Ovary (tissue), 7 donors: ENCODE measurements at regions not wholly inside any gene's neighbourhood (a gene's known extent, or its start where the extent isn't known, plus 50 kb on each side); places are given as distances from the start of the nearest gene placed in this dataset.

Experiments
- DNase-seq, 5 donors: peaks; one replicate each; pipeline ENCODE4 v3.0.0-alpha.2; 2019 to 2020
- H3K27ac ChIP-seq, 2 donors: fragments of 200-600 bp; one replicate each; pipeline versions ENCODE4 v1.5.1 to v1.8.0; 2019 to 2022
- H3K27me3 ChIP-seq: fragments of 200-600 bp; one replicate; pipeline ENCODE4 v1.8.0; 2022
- H3K36me3 ChIP-seq: fragments of 200-600 bp; sonication (generic); one replicate; pipeline ENCODE4 v1.5.1; 2019
- H3K4me1 ChIP-seq: one replicate; pipeline ENCODE4 v1.8.1; 2013; ENCODE audit warnings: mild to moderate bottlenecking, moderate library complexity; ENCODE audit not compliant: insufficient read depth
- H3K4me3 ChIP-seq: fragments of 200-600 bp; sonication (generic); one replicate; pipeline ENCODE4 v1.5.1; 2017
- H3K9me3 ChIP-seq, 2 donors: fragments of 200-600 bp in 1 of 2; sonication (generic) in 1 of 2; one replicate each; pipeline versions ENCODE4 v1.5.1 to v1.8.1; 2013 to 2019; ENCODE audit warnings: mild to moderate bottlenecking in 1 of 2, moderate library complexity in 1 of 2
- CTCF ChIP-seq, 3 donors: fragments of 450-650 bp in 2 of 3; fragments of 200-600 bp in 1 of 3; IDR thresholded peaks; one replicate each; pipeline versions ENCODE4 v1.5.1 to v1.8.0; 2016 to 2022; ENCODE audit warnings: antibody characterized with exemption in 3 of 3, mild to moderate bottlenecking in 1 of 3
- EP300 ChIP-seq: sonication (generic); formaldehyde crosslinking; IDR thresholded peaks from one replicate; pipeline ENCODE4 v1.6.1; 2017; ENCODE audit warnings: antibody characterized with exemption
- POLR2A ChIP-seq: fragments of 450-650 bp; IDR thresholded peaks from one replicate; pipeline ENCODE4 v1.6.1; 2017; ENCODE audit warnings: antibody characterized with exemption, mild to moderate bottlenecking, moderate library complexity
- WGBS, 3 donors: extraction: QIAGEN DNeasy Blood & Tissue Kit in 1 of 3; methylation state at CpG; one replicate each; pipeline versions ENCODE4 v1.1.5 to v1.1.7; 2013 to 2017; 5-methylcytosine and 5-hydroxymethylcytosine counted together
- intact Hi-C, 4 donors: fragments of 100-400 bp; cut with DNase I; formaldehyde crosslinking; loops; one replicate each; pipeline versions ENCODE4 v1.11.0 to v1.15.1; 2022 to 2023
- donor health status: DM: no; HTN: no; CAD: no; lungs with moderate emphysema.
- donor health status: DM: no; HTN: no; CAD: no.
- donor health status: Bipolar disorder and iron deficiency.
- donor health status: DM: no; HTN: no; CAD: no.
- donor health status: DM: yes; HTN: yes; CAD: no.

- Histone ChIP-seq H3K9me3 (no peaks in the 10 kb centered on the region), H3K27ac (no peak overlapping the region), H3K36me3 (no peaks in the 10 kb centered on the region), H3K4me3 (no peak overlapping the region), H3K4me1 (no peaks in the 10 kb centered on the region), H3K27me3 (no peaks in the 10 kb centered on the region)
- no peak for TF ChIP-seq CTCF (IDR thresholded peaks at IDR 0.05)
- no peak for TF ChIP-seq POLR2A
- no peak for TF ChIP-seq EP300
- 74 to 94% (median 90%) methylated on average over 3 of the region's 3 CpGs for WGBS, 3 donors
- no peak for DNase-seq
- intact Hi-C loops: no loop called here
These were observed 449.4 kb downstream of the RASEF start for GRCh38 chr9:82613498-82613897.

- intact Hi-C loops: no loop called here
- H3K36me3 ChIP-seq: no peaks in the 10 kb centered on the region
- no peaks in the 10 kb centered on the region for H3K27me3 ChIP-seq
- WGBS, 3 donors: 46 to 60% (median 53%) methylated on average over 3 of the region's 3 CpGs
- no peak for DNase-seq
- TF ChIP-seq POLR2A: no peak
- no peak for TF ChIP-seq CTCF (IDR thresholded peaks at IDR 0.05)
- no peak for TF ChIP-seq EP300
- H3K9me3 ChIP-seq: no peaks in the 10 kb centered on the region
- no peak overlapping the region for H3K4me3 ChIP-seq
- H3K4me1 ChIP-seq: no peaks in the 10 kb centered on the region
- no peak overlapping the region for H3K27ac ChIP-seq
These were observed 446.4 kb downstream of the RASEF start for GRCh38 chr9:82616545-82616944.

- Histone ChIP-seq H3K36me3 (no peaks in the 10 kb centered on the region), H3K4me1 (no peaks in the 10 kb centered on the region), H3K27me3 (peaks cover 2% of the 10 kb centered on the region), H3K27ac (no peak overlapping the region), H3K9me3 (no peaks in the 10 kb centered on the region), H3K4me3 (no peak overlapping the region)
- DNase-seq: no peak
- TF ChIP-seq CTCF (IDR thresholded peaks at IDR 0.05) (no peak), POLR2A (no peak), EP300 (no peak)
- intact Hi-C loops: no loop called here
- WGBS, 3 donors: 91 to 98% (median 93%) methylated on average over 1 of the region's 1 CpG
These were observed 441.5 kb downstream of the RASEF start for GRCh38 chr9:82621447-82621846.

GRCh38 chr9:82637368-82637767 is 425.6 kb downstream of the RASEF start:
- Histone ChIP-seq H3K4me1 (no peaks in the 10 kb centered on the region), H3K27ac (no peak overlapping the region), H3K36me3 (no peaks in the 10 kb centered on the region), H3K27me3 (no peaks in the 10 kb centered on the region), H3K9me3 (no peaks in the 10 kb centered on the region), H3K4me3 (no peak overlapping the region)
- no peak for TF ChIP-seq POLR2A
- DNase-seq: no peak
- WGBS, 3 donors: 90 to 100% (median 97%) methylated on average over 3 of the region's 3 CpGs
- intact Hi-C loops: no loop called here

GRCh38 chr9:82645600-82645999 is 417.3 kb downstream of the RASEF start:
- no peak for TF ChIP-seq EP300
- TF ChIP-seq CTCF (IDR thresholded peaks at IDR 0.05): no peak
- no peak for TF ChIP-seq POLR2A

More at GRCh38 chr9:82645600-82645999, 417.3 kb downstream of the RASEF start:
- 55 to 71% (median 65%) methylated on average over 2 of the region's 2 CpGs for WGBS, 3 donors
- intact Hi-C loops: no loop called here
- H3K36me3 ChIP-seq: no peaks in the 10 kb centered on the region
- no peak for DNase-seq
- no peaks in the 10 kb centered on the region for H3K9me3 ChIP-seq
- H3K4me1 ChIP-seq: no peaks in the 10 kb centered on the region
- no peak overlapping the region for H3K27ac ChIP-seq
- H3K4me3 ChIP-seq: no peak overlapping the region
- no peaks in the 10 kb centered on the region for H3K27me3 ChIP-seq
